ENCODE measurements at regions not wholly inside any gene's neighbourhood (a gene's known extent, or its start where the extent isn't known, plus 50 kb on each side); places are given as distances from the start of the nearest gene placed in this dataset.

DNA sequence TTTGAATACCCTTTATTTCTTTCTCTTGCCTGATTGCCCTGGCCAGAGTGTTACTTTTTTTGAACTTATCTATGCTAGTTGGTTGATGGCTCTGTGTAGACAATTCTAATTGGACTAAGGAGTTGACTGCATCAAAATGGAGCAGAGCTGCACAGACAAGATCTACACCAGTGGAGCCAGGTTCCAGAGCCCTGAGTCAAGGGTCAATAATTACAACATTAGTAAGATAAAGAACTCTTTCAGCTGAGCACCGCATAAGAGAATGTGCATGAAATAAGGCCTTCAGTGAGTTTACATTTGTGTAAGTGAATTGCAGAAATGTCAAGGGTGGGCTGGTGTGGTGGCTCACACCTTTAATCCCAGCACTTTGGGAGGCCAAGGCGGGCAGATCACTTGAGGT, 599.7 kb upstream of the TENM3 start:
- Mint-ChIP-seq H3K27me3 (ENCODE audit: insufficient read depth, unreplicated experiment) (no peaks in the 10 kb centered on the region), H3K36me3 (ENCODE audit: insufficient read depth, unreplicated experiment) (no peaks in the 10 kb centered on the region), H3K4me3 (ENCODE audit: unreplicated experiment) (no peak overlapping the region), H3K27ac (ENCODE audit: low read depth, unreplicated experiment) (no peak overlapping the region), H3K9me3 (ENCODE audit: unreplicated experiment) (no peaks in the 10 kb centered on the region), H3K4me1 (ENCODE audit: insufficient read depth, unreplicated experiment) (no peaks in the 10 kb centered on the region)
- no peak for DNase-seq (ENCODE audit: unreplicated experiment)
- BruUV-seq (replicated peaks) = no TSS peak
- TF ChIP-seq, protein P1, sequence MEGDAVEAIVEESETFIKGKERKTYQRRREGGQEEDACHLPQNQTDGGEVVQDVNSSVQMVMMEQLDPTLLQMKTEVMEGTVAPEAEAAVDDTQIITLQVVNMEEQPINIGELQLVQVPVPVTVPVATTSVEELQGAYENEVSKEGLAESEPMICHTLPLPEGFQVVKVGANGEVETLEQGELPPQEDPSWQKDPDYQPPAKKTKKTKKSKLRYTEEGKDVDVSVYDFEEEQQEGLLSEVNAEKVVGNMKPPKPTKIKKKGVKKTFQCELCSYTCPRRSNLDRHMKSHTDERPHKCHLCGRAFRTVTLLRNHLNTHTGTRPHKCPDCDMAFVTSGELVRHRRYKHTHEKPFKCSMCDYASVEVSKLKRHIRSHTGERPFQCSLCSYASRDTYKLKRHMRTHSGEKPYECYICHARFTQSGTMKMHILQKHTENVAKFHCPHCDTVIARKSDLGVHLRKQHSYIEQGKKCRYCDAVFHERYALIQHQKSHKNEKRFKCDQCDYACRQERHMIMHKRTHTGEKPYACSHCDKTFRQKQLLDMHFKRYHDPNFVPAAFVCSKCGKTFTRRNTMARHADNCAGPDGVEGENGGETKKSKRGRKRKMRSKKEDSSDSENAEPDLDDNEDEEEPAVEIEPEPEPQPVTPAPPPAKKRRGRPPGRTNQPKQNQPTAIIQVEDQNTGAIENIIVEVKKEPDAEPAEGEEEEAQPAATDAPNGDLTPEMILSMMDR (IDR thresholded peaks at IDR 0.05; ENCODE audit: unreplicated experiment) = no peak
- intact Hi-C loops (cut with micrococcal nuclease) = no loop called here
- ChIA-PET POLR2A (no interaction called here), CTCF (no interaction called here)

DNA sequence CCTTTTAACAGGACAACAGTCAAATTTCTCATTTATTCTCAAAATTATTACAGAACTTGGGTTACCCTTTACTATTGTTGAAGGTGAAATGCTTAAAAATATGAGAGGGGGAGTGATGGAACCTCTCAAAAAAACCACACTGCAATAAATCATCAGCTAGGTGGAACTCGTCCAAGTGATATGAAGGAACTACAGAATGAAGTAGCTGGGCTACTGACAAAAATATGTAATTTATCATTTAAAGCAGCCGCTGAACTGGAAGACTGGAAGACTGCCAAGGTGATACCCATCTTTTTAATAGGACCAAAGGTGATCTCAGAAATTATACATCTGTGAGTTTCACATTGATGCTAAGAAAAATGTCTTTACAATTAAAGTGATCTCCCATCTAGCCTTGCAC, 597.7 kb upstream of the TENM3 start:
- Mint-ChIP-seq H3K27ac (ENCODE audit: low read depth, unreplicated experiment) (no peak overlapping the region), H3K27me3 (ENCODE audit: insufficient read depth, unreplicated experiment) (no peaks in the 10 kb centered on the region), H3K36me3 (ENCODE audit: insufficient read depth, unreplicated experiment) (no peaks in the 10 kb centered on the region), H3K9me3 (ENCODE audit: unreplicated experiment) (no peaks in the 10 kb centered on the region), H3K4me3 (ENCODE audit: unreplicated experiment) (no peak overlapping the region), H3K4me1 (ENCODE audit: insufficient read depth, unreplicated experiment) (no peaks in the 10 kb centered on the region)
- intact Hi-C loops (cut with micrococcal nuclease) = no loop called here
- DNase-seq (ENCODE audit: unreplicated experiment) = no peak
- TF ChIP-seq, protein P1 (IDR thresholded peaks at IDR 0.05; ENCODE audit: unreplicated experiment) = no peak
- ChIA-PET POLR2A (no interaction called here), CTCF (no interaction called here)
- BruUV-seq (replicated peaks) = no TSS peak

DNA sequence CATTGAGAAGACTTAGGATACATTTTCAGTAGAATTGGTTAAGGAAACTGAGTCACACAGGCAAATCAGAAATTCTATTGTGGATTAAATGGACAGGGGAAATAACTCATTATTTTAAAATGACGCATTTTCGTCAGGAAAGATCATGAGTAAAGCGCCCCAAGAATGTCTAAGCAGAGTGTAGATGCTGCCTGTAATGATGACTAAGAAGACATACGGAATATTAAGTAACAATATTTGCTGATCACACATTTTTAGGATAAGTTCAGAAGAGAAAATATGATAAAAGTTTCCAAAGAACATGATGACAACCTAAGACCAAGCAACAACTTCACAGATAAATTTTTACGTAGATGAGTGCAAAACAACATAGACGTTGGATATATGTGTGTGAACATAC, 596.3 kb upstream of the TENM3 start:
- POLR2A ChIA-PET = no interaction called here
- DNase-seq (ENCODE audit: unreplicated experiment) = peak; percentile 27
- CTCF ChIA-PET = interaction anchor here (0.6 kb wide), 1 partner anchor 615 kb away, joined by 4 read pairs; no protein-coding TSS in a partner anchor
- H3K27me3 Mint-ChIP-seq (ENCODE audit: insufficient read depth, unreplicated experiment) = no peaks in the 10 kb centered on the region
- H3K9me3 Mint-ChIP-seq (ENCODE audit: unreplicated experiment) = no peaks in the 10 kb centered on the region
- no peak overlapping the region for H3K4me3 Mint-ChIP-seq (ENCODE audit: unreplicated experiment)
- TF ChIP-seq, protein P1 (IDR thresholded peaks at IDR 0.05; ENCODE audit: unreplicated experiment) = no peak
- no peaks in the 10 kb centered on the region for H3K4me1 Mint-ChIP-seq (ENCODE audit: insufficient read depth, unreplicated experiment)
- no peak overlapping the region for H3K27ac Mint-ChIP-seq (ENCODE audit: low read depth, unreplicated experiment)
- intact Hi-C loops (cut with micrococcal nuclease) = no loop called here
- BruUV-seq (replicated peaks) = no TSS peak
- no peaks in the 10 kb centered on the region for H3K36me3 Mint-ChIP-seq (ENCODE audit: insufficient read depth, unreplicated experiment)

DNA sequence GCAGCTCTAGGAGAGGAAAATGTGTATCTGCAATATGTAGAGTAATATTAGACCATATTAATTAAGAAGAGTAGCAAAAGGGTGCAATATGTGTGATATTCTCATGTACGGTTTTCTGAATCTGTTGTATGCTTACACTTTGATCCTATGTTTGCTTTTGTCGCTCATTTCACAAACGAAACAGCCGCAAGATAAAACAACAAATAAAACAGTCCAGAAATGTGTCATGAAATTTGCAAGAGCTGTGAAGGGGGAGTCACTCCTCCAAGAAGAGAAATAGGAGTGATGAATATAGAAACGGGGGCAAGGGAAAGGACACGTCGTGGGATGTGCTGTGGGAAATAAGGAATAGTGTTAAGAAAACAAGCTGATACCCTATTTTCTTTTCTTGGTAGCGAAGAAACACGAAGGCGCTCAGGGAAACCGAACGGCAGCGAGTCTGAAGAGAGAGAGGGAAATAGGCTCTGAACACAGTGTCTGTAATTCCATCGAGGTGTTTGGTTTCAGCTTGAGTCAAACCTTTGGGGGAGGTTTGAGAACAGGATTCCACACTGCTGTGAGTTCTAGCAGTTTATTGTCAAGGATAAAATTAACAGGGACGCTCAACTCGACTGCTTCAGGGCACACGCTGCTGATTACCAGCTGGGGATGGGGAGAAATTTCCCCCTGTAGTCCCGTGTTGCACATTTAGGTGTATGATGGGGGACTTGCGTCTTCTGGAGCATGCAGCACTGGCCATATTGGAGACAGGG, 595.6 kb upstream of the TENM3 start:
- H3K27ac Mint-ChIP-seq (ENCODE audit: low read depth, unreplicated experiment) = no peak overlapping the region
- POLR2A ChIA-PET = no interaction called here

More for the DNA sequence above, 595.6 kb upstream of the TENM3 start:
- H3K36me3 Mint-ChIP-seq (ENCODE audit: insufficient read depth, unreplicated experiment) = no peaks in the 10 kb centered on the region
- H3K4me3 Mint-ChIP-seq (ENCODE audit: unreplicated experiment) = no peak overlapping the region
- H3K9me3 Mint-ChIP-seq (ENCODE audit: unreplicated experiment) = no peaks in the 10 kb centered on the region
- CTCF ChIA-PET = interaction anchor here (0.6 kb wide), 2 partner anchors 29 to 614 kb away, joined by 3 to 4 read pairs; no protein-coding TSS in a partner anchor
- DNase-seq (ENCODE audit: unreplicated experiment) = no peak
- TF ChIP-seq, protein P1 (IDR thresholded peaks at IDR 0.05; ENCODE audit: unreplicated experiment) = no peak
- BruUV-seq (replicated peaks) = no TSS peak
- intact Hi-C loops (cut with micrococcal nuclease) = no loop called here
- H3K4me1 Mint-ChIP-seq (ENCODE audit: insufficient read depth, unreplicated experiment) = no peaks in the 10 kb centered on the region
- no peaks in the 10 kb centered on the region for H3K27me3 Mint-ChIP-seq (ENCODE audit: insufficient read depth, unreplicated experiment)
